ENCODE measurements at regions not wholly inside any gene's neighbourhood (a gene's known extent, or its start where the extent isn't known, plus 50 kb on each side); places are given as distances from the start of the nearest gene placed in this dataset.
"Not testable (repeated sequence)": the region's sequence is repeated elsewhere in the genome, so short reads cannot be mapped to it uniquely, and the experiment has no call there.

GRCh38 chrX:77017093-77017492, 430.1 kb upstream of the FGF16 start:
- Mint-ChIP-seq H3K36me3 (ENCODE audit: insufficient read depth, unreplicated experiment) (peaks cover 5% of the 10 kb centered on the region), H3K4me1 (ENCODE audit: low read depth, unreplicated experiment) (no peaks in the 10 kb centered on the region), H3K4me3 (ENCODE audit: low read depth, unreplicated experiment) (no peak overlapping the region), H3K27me3 (ENCODE audit: unreplicated experiment) (no peaks in the 10 kb centered on the region), H3K9me3 (ENCODE audit: low read depth, unreplicated experiment) (peaks cover 5% of the 10 kb centered on the region), H3K27ac (ENCODE audit: unreplicated experiment) (no peak overlapping the region)
- TF ChIP-seq CTCF (IDR thresholded peaks at IDR 0.05; ENCODE audit: unreplicated experiment): no peak
- BruUV-seq (replicated peaks): no TSS peak
- intact Hi-C loops (cut with micrococcal nuclease; ENCODE audit: unreplicated experiment): no loop called here
- no peak for DNase-seq
- CTCF ChIA-PET: no interaction called here

GRCh38 chrX:77046180-77046810, 400.9 kb upstream of the FGF16 start:
- H3K27ac Mint-ChIP-seq (ENCODE audit: unreplicated experiment); H3K36me3 Mint-ChIP-seq (ENCODE audit: insufficient read depth, unreplicated experiment); H3K4me1 Mint-ChIP-seq (ENCODE audit: low read depth, unreplicated experiment); BruUV-seq (replicated peaks); CTCF ChIA-PET; H3K27me3 Mint-ChIP-seq (ENCODE audit: unreplicated experiment); H3K9me3 Mint-ChIP-seq (ENCODE audit: low read depth, unreplicated experiment); intact Hi-C loops (cut with micrococcal nuclease; ENCODE audit: unreplicated experiment): not testable (repeated sequence)
- peak; percentile 2 for DNase-seq
- peak overlapping the region; percentile 44 for H3K4me3 Mint-ChIP-seq (ENCODE audit: low read depth, unreplicated experiment)

- BruUV-seq (replicated peaks): no TSS peak
- Mint-ChIP-seq H3K4me1 (ENCODE audit: low read depth, unreplicated experiment) (no peaks in the 10 kb centered on the region), H3K27me3 (ENCODE audit: unreplicated experiment) (no peaks in the 10 kb centered on the region), H3K27ac (ENCODE audit: unreplicated experiment) (no peak overlapping the region), H3K4me3 (ENCODE audit: low read depth, unreplicated experiment) (no peak overlapping the region), H3K9me3 (ENCODE audit: low read depth, unreplicated experiment) (peaks cover 5% of the 10 kb centered on the region), H3K36me3 (ENCODE audit: insufficient read depth, unreplicated experiment) (no peaks in the 10 kb centered on the region)
- CTCF ChIA-PET: no interaction called here
- intact Hi-C loops (cut with micrococcal nuclease; ENCODE audit: unreplicated experiment): no loop called here
- no peak for DNase-seq
- no peak for TF ChIP-seq CTCF (IDR thresholded peaks at IDR 0.05; ENCODE audit: unreplicated experiment)
Measured at GRCh38 chrX:77060572-77060971, 386.6 kb upstream of the FGF16 start.

GRCh38 chrX:77061022-77061421, 386.2 kb upstream of the FGF16 start:
- DNase-seq: no peak
- intact Hi-C loops (cut with micrococcal nuclease; ENCODE audit: unreplicated experiment): no loop called here
- peaks cover 2% of the 10 kb centered on the region for H3K9me3 Mint-ChIP-seq (ENCODE audit: low read depth, unreplicated experiment)
- no peak overlapping the region for H3K4me3 Mint-ChIP-seq (ENCODE audit: low read depth, unreplicated experiment)
- H3K27ac Mint-ChIP-seq (ENCODE audit: unreplicated experiment): no peak overlapping the region
- no peaks in the 10 kb centered on the region for H3K4me1 Mint-ChIP-seq (ENCODE audit: low read depth, unreplicated experiment)
- H3K27me3 Mint-ChIP-seq (ENCODE audit: unreplicated experiment): no peaks in the 10 kb centered on the region
- no peaks in the 10 kb centered on the region for H3K36me3 Mint-ChIP-seq (ENCODE audit: insufficient read depth, unreplicated experiment)
- CTCF ChIA-PET: no interaction called here
- BruUV-seq (replicated peaks): no TSS peak
- no peak for TF ChIP-seq CTCF (IDR thresholded peaks at IDR 0.05; ENCODE audit: unreplicated experiment)

- Mint-ChIP-seq H3K4me1 (ENCODE audit: low read depth, unreplicated experiment) (no peaks in the 10 kb centered on the region), H3K9me3 (ENCODE audit: low read depth, unreplicated experiment) (no peaks in the 10 kb centered on the region), H3K27ac (ENCODE audit: unreplicated experiment) (no peak overlapping the region), H3K36me3 (ENCODE audit: insufficient read depth, unreplicated experiment) (no peaks in the 10 kb centered on the region), H3K27me3 (ENCODE audit: unreplicated experiment) (no peaks in the 10 kb centered on the region), H3K4me3 (ENCODE audit: low read depth, unreplicated experiment) (no peak overlapping the region)
- CTCF ChIA-PET: no interaction called here
- TF ChIP-seq CTCF (IDR thresholded peaks at IDR 0.05; ENCODE audit: unreplicated experiment): no peak
- DNase-seq: no peak
- no TSS peak for BruUV-seq (replicated peaks)
- intact Hi-C loops (cut with micrococcal nuclease; ENCODE audit: unreplicated experiment): no loop called here
Measured at GRCh38 chrX:77061545-77061944, 385.6 kb upstream of the FGF16 start.
